ENCODE measurements at regions not wholly inside any gene's neighbourhood (a gene's known extent, or its start where the extent isn't known, plus 50 kb on each side); places are given as distances from the start of the nearest gene placed in this dataset.
"Not testable (repeated sequence)": the region's sequence is repeated elsewhere in the genome, so short reads cannot be mapped to it uniquely, and the experiment has no call there.

DNA sequence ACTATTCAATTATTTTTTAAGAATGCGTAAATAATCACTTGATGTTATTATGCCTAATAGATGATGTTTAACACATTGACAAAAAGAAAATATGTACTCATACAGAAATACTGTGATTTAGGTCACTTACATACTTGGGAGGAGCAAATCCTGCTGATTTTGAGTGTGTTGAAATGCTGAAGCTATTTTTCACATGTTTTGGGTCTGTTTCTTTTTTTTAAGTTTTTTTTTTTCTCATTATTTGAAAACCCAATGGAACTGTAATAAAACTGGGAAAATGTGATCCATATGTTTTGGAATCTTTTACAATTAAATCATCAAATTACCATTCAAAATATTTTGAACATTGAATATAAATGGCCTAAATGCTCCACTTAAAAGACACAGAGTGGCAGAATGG is 366.2 kb upstream of the ADAMTS5 start:
- TF ChIP-seq, protein P1, sequence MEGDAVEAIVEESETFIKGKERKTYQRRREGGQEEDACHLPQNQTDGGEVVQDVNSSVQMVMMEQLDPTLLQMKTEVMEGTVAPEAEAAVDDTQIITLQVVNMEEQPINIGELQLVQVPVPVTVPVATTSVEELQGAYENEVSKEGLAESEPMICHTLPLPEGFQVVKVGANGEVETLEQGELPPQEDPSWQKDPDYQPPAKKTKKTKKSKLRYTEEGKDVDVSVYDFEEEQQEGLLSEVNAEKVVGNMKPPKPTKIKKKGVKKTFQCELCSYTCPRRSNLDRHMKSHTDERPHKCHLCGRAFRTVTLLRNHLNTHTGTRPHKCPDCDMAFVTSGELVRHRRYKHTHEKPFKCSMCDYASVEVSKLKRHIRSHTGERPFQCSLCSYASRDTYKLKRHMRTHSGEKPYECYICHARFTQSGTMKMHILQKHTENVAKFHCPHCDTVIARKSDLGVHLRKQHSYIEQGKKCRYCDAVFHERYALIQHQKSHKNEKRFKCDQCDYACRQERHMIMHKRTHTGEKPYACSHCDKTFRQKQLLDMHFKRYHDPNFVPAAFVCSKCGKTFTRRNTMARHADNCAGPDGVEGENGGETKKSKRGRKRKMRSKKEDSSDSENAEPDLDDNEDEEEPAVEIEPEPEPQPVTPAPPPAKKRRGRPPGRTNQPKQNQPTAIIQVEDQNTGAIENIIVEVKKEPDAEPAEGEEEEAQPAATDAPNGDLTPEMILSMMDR (IDR thresholded peaks at IDR 0.05; ENCODE audit: insufficient read depth, low read length): no peak
- no peak for DNase-seq (ENCODE audit: low read depth)
- H3K4me3 ChIP-seq (ENCODE audit: low read depth, low read length): no peak overlapping the region

GRCh38 chr21:27329255-27329851 is 362.5 kb upstream of the ADAMTS5 start:
- DNase-seq (ENCODE audit: low read depth): peak; percentile 48
- TF ChIP-seq, protein P1 (IDR thresholded peaks at IDR 0.05; ENCODE audit: insufficient read depth, low read length): no peak
- H3K4me3 ChIP-seq (ENCODE audit: low read depth, low read length): no peak overlapping the region

DNA sequence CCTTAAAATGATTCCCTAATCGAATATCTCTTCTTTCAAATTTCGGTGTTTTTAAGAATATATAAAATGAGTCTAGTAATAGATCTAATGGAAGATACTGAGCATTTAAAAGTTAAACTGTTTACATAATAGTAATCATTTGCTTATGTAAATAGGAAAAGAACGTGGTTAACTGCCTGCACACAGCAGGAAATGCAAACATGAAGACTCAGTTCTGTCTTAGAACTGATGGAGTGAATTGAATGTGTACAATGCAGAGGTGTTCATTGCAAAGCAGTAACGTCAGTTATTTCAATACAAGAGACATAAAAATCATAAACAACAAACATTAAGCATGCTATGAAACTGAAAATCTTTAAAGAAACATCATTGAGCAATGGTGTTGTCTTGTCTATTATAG is 359.4 kb upstream of the ADAMTS5 start:
- DNase-seq (ENCODE audit: low read depth): no peak
- H3K4me3 ChIP-seq (ENCODE audit: low read depth, low read length): no peak overlapping the region
- TF ChIP-seq, protein P1 (IDR thresholded peaks at IDR 0.05; ENCODE audit: insufficient read depth, low read length): no peak

DNA sequence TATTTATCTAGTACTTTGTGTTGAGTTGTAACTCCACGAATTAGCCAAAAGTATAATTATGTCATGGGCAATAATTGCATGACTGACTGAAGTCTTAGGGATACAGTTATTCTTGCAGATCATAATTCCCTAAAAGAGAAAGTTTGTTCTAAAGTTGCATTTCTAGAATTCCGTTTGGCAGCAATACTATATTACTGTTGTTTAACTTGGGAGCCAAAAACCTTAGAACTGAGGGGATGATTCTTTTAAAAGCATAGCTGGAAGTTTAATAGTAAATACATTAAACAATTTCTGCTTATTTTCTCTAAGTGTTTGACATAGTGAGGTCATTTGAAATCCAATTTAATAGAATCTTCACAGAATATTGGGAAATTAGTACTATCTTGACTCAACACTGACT is 356.4 kb upstream of the ADAMTS5 start:
- DNase-seq (ENCODE audit: low read depth): no peak
- H3K4me3 ChIP-seq (ENCODE audit: low read depth, low read length): no peak overlapping the region
- TF ChIP-seq, protein P1 (IDR thresholded peaks at IDR 0.05; ENCODE audit: insufficient read depth, low read length): no peak

GRCh38 chr21:27321791-27322190 is 354.9 kb upstream of the ADAMTS5 start:
- TF ChIP-seq, protein P1 (IDR thresholded peaks at IDR 0.05; ENCODE audit: insufficient read depth, low read length): no peak
- DNase-seq (ENCODE audit: low read depth): no peak
- no peak overlapping the region for H3K4me3 ChIP-seq (ENCODE audit: low read depth, low read length)

- TF ChIP-seq, protein P1 (IDR thresholded peaks at IDR 0.05; ENCODE audit: insufficient read depth, low read length): no peak
- no peak for DNase-seq (ENCODE audit: low read depth)
- H3K4me3 ChIP-seq (ENCODE audit: low read depth, low read length): no peak overlapping the region
These were observed 354.0 kb upstream of the ADAMTS5 start for GRCh38 chr21:27320868-27321267.

DNA sequence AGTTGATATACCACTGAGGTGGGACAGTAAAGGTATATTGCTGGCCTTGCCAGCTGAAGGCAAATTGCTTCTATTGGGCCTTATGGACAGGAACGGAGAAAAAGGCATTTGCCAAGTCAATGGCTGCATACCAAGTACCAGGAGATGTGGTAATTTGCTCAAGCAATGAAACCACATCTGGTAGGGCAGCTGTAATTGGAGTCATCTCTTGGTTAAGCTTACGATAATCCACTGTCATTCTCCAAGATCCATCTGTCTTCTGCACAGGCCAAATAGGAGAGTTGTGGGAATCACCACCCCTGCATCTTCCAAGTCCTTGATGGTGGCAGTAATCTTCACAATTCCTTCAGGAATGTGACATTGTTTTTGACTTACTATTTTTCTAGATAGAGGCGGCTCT is 350.7 kb upstream of the ADAMTS5 start:
- not testable (repeated sequence) for DNase-seq (ENCODE audit: low read depth)

More for the DNA sequence above, 350.7 kb upstream of the ADAMTS5 start:
- not testable (repeated sequence) for H3K4me3 ChIP-seq (ENCODE audit: low read depth, low read length)
